Stomach smooth muscle (tissue), 2 donors: ENCODE measurements at regions not wholly inside any gene's neighbourhood (a gene's known extent, or its start where the extent isn't known, plus 50 kb on each side); places are given as distances from the start of the nearest gene placed in this dataset.

Experiments used
- H3K27ac ChIP-seq: one replicate; pipeline ENCODE4 v1.7.0; 2013; ENCODE audit warnings: mild to moderate bottlenecking, low read length, inconsistent platforms
- H3K27me3 ChIP-seq, 2 donors: one replicate each; pipeline ENCODE4 v1.7.0; 2013; ENCODE audit warnings: low read length in 2 of 2; ENCODE audit not compliant: insufficient read depth in 2 of 2, control insufficient read depth in 1 of 2
- H3K36me3 ChIP-seq, 2 donors: one replicate each; pipeline ENCODE4 v1.7.0; 2013; ENCODE audit warnings: low read length in 2 of 2; ENCODE audit not compliant: control insufficient read depth in 2 of 2, insufficient read depth in 2 of 2
- H3K4me1 ChIP-seq: one replicate; pipeline ENCODE4 v1.7.0; 2013; ENCODE audit warnings: low read length; ENCODE audit not compliant: control insufficient read depth, insufficient read depth
- H3K4me3 ChIP-seq, 2 donors: one replicate each; pipeline ENCODE4 v1.7.0; 2013; ENCODE audit warnings: low read length in 2 of 2
- H3K9ac ChIP-seq, 2 donors: one replicate each; pipeline ENCODE4 v1.7.0; 2013; ENCODE audit warnings: low read length in 2 of 2, mild to moderate bottlenecking in 1 of 2
- H3K9me3 ChIP-seq, 2 donors: one replicate each; pipeline ENCODE4 v1.7.0; 2013; ENCODE audit warnings: low read length in 2 of 2; ENCODE audit not compliant: control insufficient read depth in 2 of 2
- donor health status: healthy.
- donor health status: Pancreatic carcinoma.

DNA sequence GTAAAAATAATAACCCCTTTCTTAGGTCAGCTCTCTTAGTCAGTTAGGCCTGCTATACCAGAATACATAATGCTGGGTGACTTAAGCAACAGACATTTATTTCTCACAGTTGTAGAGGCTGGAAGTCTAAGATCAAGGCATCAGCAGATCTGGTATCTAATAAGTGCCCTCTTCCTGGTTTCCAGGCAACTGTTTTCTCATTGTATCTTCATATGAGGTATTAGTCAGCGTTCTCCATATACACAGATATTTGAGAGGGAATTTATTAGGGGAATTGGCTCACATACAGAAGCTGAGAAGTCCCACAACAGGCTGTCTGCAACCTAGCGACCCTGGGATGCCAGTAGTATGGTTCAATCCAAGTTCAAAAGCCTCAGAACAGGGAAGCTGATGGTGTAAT lies 896.0 kb downstream of the GALC start:
- Histone ChIP-seq H3K9ac (no peak overlapping the region), H3K27ac (no peak overlapping the region), H3K9me3 (no peaks in the 10 kb centered on the region), H3K4me3 (no peak overlapping the region), H3K4me1 (no peaks in the 10 kb centered on the region), H3K27me3 (no peaks in the 10 kb centered on the region), H3K36me3 (no peaks in the 10 kb centered on the region)

- Histone ChIP-seq H3K27me3 (no peaks in the 10 kb centered on the region), H3K4me1 (no peaks in the 10 kb centered on the region), H3K36me3 (no peaks in the 10 kb centered on the region), H3K9ac (no peak overlapping the region), H3K27ac (no peak overlapping the region), H3K4me3 (no peak overlapping the region), H3K9me3 (no peaks in the 10 kb centered on the region)
These were observed 898.1 kb downstream of the GALC start for GRCh38 chr14:87094913-87095312.

- Histone ChIP-seq H3K9me3 (no peaks in the 10 kb centered on the region), H3K4me3 (no peak overlapping the region), H3K9ac (no peak overlapping the region), H3K27ac (no peak overlapping the region), H3K27me3 (no peaks in the 10 kb centered on the region), H3K4me1 (no peaks in the 10 kb centered on the region), H3K36me3 (no peaks in the 10 kb centered on the region)
These were observed 904.4 kb downstream of the GALC start for GRCh38 chr14:87088588-87088987.

GRCh38 chr14:87087881-87088280 lies 905.1 kb downstream of the GALC start:
- H3K9ac ChIP-seq, result no peak overlapping the region
- no peaks in the 10 kb centered on the region for H3K9me3 ChIP-seq
- H3K36me3 ChIP-seq, result no peaks in the 10 kb centered on the region
- H3K27ac ChIP-seq, result no peak overlapping the region
- no peaks in the 10 kb centered on the region for H3K27me3 ChIP-seq
- H3K4me3 ChIP-seq, result no peak overlapping the region
- no peaks in the 10 kb centered on the region for H3K4me1 ChIP-seq

GRCh38 chr14:87084908-87085307 lies 908.1 kb downstream of the GALC start:
- no peak overlapping the region for H3K9ac ChIP-seq
- no peaks in the 10 kb centered on the region for H3K4me1 ChIP-seq
- H3K9me3 ChIP-seq, result no peaks in the 10 kb centered on the region
- no peak overlapping the region for H3K4me3 ChIP-seq
- no peaks in the 10 kb centered on the region for H3K36me3 ChIP-seq
- no peaks in the 10 kb centered on the region for H3K27me3 ChIP-seq
- H3K27ac ChIP-seq, result no peak overlapping the region

DNA sequence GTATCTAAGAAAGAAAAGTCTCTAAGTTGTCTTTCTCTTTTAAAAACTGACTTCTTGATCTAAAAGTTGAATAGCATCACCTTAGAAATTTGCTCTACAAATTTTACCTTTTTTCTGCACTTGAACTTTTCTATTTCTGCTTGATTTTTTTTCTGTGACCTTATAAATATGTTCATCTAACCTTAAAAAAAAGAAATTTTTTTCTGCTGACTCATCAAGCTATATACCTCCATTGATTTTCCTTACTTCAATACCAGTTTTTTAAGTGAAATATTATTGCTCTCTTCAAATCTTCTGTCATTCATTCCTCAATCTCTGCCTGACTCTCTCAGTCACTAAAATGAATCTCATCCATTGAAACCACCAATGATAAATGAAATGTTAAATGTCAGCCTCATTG lies 910.1 kb downstream of the GALC start:
- no peak overlapping the region for H3K9ac ChIP-seq
- no peak overlapping the region for H3K27ac ChIP-seq

GRCh38 chr14:87081004-87081403 lies 912.0 kb downstream of the GALC start:
- Histone ChIP-seq H3K4me3 (no peak overlapping the region), H3K36me3 (no peaks in the 10 kb centered on the region), H3K27ac (no peak overlapping the region), H3K9me3 (no peaks in the 10 kb centered on the region), H3K4me1 (no peaks in the 10 kb centered on the region), H3K27me3 (no peaks in the 10 kb centered on the region), H3K9ac (no peak overlapping the region)

More for the DNA sequence above, 910.1 kb downstream of the GALC start:
- Histone ChIP-seq H3K27me3 (no peaks in the 10 kb centered on the region), H3K36me3 (no peaks in the 10 kb centered on the region), H3K9me3 (no peaks in the 10 kb centered on the region), H3K4me3 (no peak overlapping the region), H3K4me1 (no peaks in the 10 kb centered on the region)

GRCh38 chr14:87080146-87080545 lies 912.8 kb downstream of the GALC start:
- H3K36me3 ChIP-seq, result no peaks in the 10 kb centered on the region
- H3K27me3 ChIP-seq, result no peaks in the 10 kb centered on the region
- H3K4me3 ChIP-seq, result no peak overlapping the region
- no peaks in the 10 kb centered on the region for H3K4me1 ChIP-seq
- H3K27ac ChIP-seq, result no peak overlapping the region
- H3K9me3 ChIP-seq, result no peaks in the 10 kb centered on the region
- no peak overlapping the region for H3K9ac ChIP-seq

DNA sequence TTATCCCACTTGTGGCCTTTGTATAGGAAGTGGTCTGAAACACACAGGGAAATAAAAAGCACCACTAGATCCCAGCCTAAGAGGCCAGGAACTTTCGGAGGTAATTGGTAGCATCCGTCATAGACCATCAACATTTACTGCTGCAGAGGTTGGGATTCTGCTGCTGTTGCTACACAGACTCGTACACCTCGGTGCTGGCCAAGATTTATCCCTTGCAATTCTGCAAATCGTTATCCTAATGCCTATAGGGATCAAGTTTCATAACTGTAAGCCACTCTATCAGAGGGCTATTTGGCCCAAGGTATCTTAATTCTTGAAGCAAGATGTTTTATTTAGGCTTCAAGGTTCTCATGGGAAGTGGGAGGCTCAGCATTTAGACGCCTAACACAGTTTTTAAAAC lies 913.6 kb downstream of the GALC start:
- H3K36me3 ChIP-seq, result no peaks in the 10 kb centered on the region
- H3K4me1 ChIP-seq, result no peaks in the 10 kb centered on the region
- H3K4me3 ChIP-seq, result no peak overlapping the region

GRCh38 chr14:87076922-87077321 lies 916.1 kb downstream of the GALC start:
- H3K27me3 ChIP-seq, result no peaks in the 10 kb centered on the region
- H3K36me3 ChIP-seq, result no peaks in the 10 kb centered on the region
- no peaks in the 10 kb centered on the region for H3K9me3 ChIP-seq
- no peak overlapping the region for H3K9ac ChIP-seq
- H3K27ac ChIP-seq, result no peak overlapping the region
- H3K4me3 ChIP-seq, result no peak overlapping the region
- H3K4me1 ChIP-seq, result no peaks in the 10 kb centered on the region

More for the DNA sequence above, 913.6 kb downstream of the GALC start:
- H3K27ac ChIP-seq, result no peak overlapping the region
- no peaks in the 10 kb centered on the region for H3K9me3 ChIP-seq
- H3K27me3 ChIP-seq, result no peaks in the 10 kb centered on the region
- H3K9ac ChIP-seq, result no peak overlapping the region

- H3K4me3 ChIP-seq, result no peak overlapping the region
- H3K36me3 ChIP-seq, result no peaks in the 10 kb centered on the region
- no peaks in the 10 kb centered on the region for H3K27me3 ChIP-seq
- H3K27ac ChIP-seq, result no peak overlapping the region
- no peaks in the 10 kb centered on the region for H3K9me3 ChIP-seq
- no peak overlapping the region for H3K9ac ChIP-seq
- no peaks in the 10 kb centered on the region for H3K4me1 ChIP-seq
These were observed 916.8 kb downstream of the GALC start for GRCh38 chr14:87076146-87076545.
